Activated T-cell treated with anti-CD3 and anti-CD28 coated beads for 48 hours (primary cell): ENCODE measurements at regions not wholly inside any gene's neighbourhood (a gene's known extent, or its start where the extent isn't known, plus 50 kb on each side); places are given as distances from the start of the nearest gene placed in this dataset.
"Not testable (repeated sequence)": the region's sequence is repeated elsewhere in the genome, so short reads cannot be mapped to it uniquely, and the experiment has no call there.

Experiments used
- DNase-seq: peaks from one replicate; pipeline ENCODE4 v3.0.0-alpha.2; 2020; ENCODE audit warnings: low read depth

DNA sequence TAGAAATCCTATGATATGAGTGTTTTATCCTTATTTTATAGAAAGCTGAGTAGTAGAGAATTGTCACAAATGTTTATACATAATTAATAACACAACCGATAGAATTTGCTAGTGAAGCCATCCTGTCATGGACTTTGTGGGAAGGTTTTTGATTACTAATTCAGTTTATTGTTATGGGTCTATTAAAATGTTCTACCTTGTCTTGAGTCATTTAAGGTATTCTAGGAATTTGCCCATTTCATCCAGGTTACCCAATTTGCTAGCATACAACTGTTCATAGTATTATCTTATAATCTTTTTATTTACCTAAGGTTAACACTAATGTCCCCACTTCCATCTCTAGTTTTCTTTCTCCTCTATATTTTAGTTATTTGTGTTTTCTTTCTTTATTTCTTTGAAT lies 553.1 kb upstream of the ATXN7L3B start:
- DNase-seq, result no peak

DNA sequence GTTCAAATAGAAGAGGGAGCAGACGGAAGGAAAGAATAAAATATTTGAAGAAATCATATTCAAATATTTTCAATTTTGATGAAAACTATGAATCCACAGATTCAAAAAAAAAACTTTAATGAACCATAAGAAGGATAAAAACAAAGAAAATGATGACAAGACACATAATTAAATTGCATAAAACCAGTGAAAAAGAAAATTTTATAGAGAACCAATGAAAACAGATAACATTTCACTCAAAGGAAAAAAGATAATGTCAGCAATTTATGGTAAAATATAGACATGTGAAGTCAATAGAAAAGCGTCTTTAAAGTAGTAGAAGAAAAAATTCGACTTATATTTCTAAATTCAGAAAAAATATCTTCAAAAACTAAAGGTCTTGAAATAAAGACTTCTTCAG lies 546.5 kb upstream of the ATXN7L3B start:
- DNase-seq, result no peak

DNA sequence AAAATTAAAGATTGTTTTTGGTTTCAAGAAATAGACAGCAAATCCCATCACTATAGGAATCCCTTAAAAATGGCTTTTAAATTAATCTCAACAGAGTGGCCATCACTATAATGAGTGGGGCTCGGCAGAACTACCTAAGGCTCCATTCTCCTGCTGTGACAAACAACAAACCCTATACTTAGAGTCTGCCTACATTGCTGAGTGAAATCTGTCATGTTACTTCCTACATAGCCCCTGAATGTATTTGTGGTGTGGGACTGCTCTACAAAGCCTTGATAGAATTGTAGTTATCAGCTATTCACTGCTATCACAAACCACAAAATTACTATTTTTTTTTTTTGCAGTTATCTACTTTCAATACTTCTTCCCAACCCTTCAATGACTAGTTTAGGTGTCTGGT lies 538.7 kb upstream of the ATXN7L3B start:
- no peak for DNase-seq

DNA sequence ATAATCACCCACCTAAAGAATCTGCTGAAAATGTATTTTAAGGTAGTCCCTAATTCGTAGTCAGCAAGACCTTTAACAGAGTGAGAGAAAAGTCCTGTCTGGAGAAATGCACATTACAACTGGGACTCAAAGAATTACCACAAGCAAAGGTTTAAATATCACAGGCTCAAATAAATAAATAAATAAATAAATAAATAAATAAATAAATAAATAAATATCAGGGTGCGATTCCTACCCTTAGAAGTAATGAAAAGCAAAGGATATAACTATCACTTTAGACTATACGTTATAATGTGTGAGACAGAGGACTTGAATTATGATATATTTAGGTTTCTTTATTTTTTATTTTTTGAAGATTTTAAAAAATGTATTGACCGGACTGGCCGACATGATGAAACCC lies 522.5 kb upstream of the ATXN7L3B start:
- DNase-seq, result no peak

DNA sequence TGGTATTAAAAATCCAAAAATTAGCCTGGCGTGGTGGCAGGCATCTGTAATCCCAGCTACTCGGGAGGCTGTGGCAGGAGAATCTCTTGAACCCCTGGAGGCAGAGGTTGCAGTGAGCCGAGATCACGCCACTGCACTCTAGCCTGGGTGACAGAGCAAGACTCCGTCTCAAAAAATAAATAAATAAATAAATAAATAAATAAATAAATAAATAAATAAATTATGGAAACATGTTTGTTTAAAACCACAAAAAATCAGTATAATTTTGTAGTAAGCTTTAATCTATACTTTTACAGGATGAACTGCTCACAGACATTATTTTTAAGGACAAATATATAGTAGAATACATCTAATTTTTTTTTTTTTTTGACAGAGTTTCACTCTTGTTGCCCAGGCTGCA lies 521.3 kb upstream of the ATXN7L3B start:
- DNase-seq, result not testable (repeated sequence)

DNA sequence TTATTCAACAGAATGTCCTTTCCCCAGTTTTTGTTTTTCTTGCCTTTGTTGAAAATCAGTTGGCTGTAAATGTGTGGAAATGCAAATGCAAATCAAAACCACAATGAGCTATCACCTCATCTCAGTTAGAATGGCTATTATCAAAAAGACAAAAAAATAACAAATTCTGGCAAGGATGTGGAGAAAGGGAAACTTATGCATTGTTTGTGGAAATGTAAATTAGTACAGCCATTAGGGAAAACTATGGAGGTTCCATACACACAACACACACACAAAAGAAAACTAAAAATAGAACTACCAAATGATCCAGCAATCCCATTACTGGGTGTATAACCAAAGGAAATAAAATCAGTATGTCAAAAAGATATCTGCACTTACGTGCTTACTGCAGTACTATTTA lies 518.8 kb upstream of the ATXN7L3B start:
- no peak for DNase-seq

DNA sequence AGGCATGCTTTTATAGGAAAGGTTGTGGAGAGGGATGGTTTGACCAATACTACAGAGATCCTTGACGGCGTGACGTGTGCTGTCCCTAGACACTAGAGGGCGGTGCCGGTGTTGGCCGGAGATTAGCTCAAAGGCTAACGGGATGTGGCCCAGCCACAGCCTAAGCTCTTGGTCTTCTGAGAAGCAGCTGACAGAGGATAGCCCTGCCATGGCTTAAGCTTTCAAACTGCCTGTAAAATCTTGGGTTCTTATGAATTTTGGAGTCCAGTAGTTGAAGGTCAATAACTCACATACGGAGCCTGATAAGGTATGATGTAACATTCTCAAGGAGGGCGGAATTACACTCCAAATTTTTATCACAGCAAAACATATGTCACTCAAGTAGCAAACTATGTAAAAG lies 515.7 kb upstream of the ATXN7L3B start:
- DNase-seq, result peak; percentile 3

DNA sequence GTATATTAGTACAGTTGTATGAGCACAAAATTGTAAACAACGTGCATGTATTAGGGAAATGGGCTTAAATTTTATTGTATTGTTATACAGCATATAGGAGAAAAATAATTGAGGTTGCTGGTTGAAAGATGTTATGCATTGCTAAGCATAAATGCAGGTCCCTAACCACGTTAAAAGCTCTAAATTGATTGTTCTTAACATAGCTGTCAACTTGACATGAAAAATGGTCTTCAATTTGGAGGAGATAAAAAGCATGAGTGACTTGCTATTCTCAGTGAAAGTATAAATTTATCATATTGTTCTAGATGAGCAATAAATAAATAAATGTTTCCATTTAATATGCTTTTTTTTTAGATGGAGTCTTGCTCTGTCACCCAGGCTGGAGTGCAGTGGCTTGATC lies 506.6 kb upstream of the ATXN7L3B start:
- no peak for DNase-seq

DNA sequence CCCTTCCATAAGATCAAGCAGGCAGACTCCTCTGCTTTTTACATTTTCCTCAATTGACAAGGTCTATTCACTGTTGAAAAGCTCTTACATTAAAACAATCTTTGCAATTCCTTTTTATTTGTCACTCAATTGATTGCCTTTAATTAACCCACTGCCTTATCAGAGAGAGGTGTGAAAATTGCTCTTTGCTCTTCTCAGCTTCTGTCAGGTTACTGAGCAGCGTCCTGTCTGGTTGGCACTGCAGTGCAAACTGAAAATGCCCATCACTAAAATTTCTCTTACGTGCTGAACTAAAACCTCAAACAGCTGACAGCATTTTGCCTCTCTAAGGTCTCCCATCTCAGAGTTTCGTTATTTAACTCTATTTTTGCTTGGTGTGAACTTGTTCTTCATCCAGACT lies 504.1 kb upstream of the ATXN7L3B start:
- DNase-seq, result no peak

DNA sequence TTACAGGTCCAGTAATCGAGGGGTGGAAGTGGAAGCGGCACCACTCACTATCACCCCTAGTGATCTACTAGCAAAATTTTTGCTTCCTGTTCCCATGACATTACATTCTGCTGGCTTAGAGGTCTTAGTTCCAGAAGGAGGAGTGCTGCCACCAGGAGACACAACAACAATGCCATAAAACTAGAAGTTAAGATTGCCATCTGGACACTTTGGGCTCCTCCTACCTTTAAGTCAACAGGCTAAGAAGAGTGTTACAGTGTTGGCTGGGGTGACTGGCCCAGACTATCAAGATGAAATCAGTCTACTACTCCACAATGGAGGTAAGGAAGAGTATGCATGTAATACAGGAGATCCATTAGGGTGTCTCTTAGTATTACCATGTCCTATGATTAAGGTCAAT lies 498.5 kb upstream of the ATXN7L3B start:
- not testable (repeated sequence) for DNase-seq

DNA sequence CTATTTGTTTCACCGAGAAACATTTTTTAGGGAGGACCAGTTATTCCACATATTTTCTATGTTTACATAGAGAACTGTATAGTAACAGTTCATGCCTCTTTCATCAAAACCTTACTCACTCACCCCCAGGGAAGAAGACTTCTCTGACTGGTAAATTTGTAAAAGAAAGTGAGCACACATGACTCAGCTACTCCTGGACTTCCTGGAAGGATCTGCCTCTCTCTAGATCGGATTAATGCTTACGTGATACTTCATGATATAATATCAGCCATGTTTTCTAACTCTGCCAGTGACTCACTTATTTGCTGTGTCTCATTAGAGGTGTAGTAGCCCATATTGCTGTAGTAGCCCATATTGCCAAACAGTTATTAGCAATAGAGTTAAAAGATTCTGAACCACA lies 494.3 kb upstream of the ATXN7L3B start:
- no peak for DNase-seq

DNA sequence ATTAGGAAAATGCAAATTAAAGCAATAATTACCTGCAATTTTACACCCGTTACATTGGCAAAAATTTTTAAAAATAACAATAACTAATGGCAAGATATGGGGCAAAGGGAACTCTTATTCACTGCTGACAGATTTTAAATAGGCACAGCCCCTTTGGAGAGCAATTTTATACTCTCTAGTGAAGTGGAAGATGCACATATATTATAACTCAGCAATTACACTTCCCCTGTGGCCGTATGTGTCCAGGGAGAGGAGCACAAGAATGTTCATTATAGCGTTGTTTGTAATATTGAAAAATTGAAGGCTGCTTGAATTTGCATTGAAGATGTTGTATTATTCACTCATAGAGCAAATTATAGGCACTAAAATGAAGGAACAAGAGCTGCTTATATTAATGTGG lies 488.3 kb upstream of the ATXN7L3B start:
- no peak for DNase-seq

DNA sequence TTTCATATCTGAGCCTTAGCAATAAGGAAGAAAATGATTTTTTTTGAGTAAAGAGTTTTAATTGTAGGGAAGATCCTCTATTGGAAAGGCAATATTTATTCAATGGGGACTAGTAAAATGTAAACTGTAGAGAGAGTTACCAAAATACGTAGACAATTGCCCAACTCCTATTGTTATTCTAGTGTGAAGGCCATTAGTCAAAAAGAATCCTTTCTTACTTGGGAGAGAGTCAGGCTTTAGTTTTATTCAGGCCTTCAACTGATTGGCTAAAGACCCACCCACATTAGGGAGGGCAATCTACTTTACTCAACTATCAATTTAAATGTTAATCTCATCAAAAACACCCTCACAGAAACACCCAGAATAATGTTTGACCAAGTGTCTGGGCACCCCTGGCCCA lies 485.8 kb upstream of the ATXN7L3B start:
- no peak for DNase-seq

DNA sequence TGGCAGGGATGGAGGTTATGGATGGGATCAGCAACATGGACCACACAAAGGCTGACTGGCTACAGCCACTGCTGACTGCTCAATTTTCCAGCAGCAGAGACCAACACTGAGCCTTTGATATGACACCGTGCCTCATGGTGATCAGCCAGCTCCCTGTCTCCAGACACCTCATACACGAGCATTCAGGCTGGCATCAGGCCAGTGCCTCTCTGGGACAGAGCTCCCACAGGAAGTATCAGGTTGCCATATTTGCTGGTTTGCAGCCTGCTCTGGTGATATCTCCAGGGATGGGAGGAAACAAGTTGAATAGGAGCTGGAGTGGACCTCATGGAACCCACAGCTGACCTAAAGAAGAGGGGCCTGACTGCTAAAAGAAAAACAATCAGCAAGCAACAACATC lies 471.2 kb upstream of the ATXN7L3B start:
- no peak for DNase-seq

DNA sequence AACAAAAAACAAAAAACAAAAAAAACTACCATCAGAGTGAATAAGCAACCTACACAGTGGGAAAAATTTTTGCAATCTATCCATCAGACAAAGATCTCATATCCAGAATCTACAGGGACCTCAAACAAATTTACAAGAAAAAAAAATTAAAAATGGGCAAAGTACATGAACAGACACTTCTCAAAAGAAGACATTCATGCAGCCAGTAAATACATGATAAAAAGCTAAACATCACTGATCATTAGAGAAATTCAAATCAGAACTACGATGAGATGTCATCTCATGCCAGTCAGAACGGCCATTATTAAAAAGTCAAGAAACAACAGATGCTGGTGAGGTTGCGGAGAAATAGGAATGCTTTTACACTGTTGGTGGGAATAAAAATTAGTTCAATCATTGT lies 466.5 kb upstream of the ATXN7L3B start:
- DNase-seq, result no peak

DNA sequence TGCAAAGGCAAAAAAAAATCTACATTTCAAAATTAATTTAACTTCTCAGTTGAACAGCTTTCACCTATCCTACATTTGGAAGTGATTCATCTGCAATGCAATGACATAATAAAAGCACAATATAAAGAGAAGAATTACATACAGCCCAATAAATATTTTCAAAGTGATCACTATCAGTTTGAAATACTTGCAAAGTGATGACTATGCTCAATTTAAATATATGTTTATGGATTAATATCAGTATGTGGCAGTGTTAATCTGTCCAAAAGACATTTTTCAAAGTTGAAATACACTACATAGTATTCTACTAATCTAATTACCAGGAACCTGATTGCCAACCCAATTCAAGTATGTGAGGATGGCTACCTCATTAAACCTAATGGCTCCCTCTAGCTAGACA lies 460.7 kb upstream of the ATXN7L3B start:
- no peak for DNase-seq

DNA sequence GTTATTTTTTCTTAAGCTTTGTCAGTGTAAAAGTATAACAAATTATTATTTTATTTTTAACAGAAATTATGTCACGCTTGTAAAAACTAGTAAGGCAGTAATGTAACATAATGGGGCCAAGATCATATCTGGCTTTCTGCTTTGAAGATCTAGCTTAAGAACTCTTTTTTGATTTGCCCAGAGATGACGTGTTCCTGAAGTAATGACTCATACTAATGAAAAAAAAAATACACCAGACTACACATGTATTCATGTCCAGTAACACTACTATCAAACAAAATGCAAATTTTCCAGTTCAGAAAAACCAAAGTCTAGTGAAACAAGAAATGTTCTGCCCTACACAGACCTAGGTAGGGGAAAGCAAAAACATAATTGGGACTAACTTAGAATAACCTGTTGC lies 432.2 kb upstream of the ATXN7L3B start:
- DNase-seq, result no peak

DNA sequence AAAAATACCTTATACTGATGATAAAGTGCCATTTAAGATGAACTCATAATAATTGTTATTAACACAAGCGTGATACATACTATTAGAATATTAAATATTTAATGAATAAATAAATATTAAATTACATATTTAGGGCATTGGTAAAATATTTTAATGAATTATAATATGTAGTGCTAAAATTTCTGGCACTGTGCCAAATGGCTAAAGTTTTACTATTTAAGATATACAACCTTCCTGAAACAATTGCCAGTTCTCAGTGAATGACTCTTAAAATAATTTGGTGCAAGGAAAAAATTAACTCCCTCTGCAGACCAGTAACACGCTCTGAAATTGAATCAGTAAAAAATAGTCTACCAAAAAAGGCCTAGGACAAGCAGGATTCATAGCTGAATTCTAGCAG lies 428.9 kb upstream of the ATXN7L3B start:
- DNase-seq, result no peak

DNA sequence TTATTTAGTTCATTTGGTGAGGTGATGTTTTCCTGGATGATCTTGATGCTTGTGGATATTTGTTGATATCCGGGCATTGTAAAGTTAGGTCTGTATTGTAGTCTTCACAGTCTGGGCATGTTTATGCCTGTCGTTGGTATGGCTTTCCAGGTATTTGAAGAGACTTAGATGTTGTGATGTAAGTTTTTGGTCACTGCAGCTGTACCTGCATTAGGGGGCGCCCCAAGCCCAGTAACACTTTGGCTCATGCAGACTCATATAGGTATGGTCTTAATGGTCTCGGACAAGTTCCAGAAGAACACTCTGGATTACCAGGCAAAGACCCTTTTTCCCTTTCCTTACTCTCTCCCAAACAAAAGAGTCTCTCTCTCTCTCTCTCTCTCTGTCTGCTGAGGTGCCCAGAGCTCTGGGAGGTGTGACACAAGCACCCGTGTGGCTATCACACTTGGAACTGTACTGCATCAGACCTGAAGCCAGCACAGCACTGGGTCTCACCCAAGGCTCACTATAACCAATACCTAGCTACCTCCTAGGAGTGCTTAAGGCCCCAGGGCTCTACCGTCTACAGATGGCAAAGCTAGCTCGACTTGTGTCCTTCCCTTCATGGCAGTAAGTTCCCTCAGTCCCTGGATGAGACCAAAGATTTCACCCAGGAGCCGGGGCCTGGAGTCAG lies 425.8 kb upstream of the ATXN7L3B start:
- DNase-seq, result no peak

DNA sequence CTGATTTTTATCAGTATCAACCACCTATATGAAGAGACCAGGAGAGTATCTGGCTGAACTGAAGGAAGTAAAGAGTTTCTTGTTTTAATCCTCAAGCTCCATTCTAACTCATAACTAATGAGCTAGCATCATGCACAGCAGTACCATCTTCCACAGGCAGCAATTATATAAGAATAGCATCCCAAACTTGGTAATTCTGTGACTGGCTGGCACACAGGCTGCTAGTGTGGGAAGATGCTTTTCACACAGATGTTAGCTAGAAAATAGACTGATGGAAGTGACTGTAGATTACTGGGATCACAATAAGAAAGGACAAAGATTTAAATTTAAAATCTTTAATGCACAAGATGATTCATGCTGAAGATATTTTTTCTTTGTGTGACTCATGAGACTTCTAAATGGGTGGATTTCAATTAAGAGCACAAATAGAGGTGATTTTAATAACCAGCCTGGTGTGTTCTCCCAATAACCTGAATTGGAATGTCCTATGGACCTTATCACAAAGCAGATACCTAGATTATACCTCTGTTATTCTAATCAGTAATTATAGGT lies 417.7 kb upstream of the ATXN7L3B start:
- DNase-seq, result no peak

DNA sequence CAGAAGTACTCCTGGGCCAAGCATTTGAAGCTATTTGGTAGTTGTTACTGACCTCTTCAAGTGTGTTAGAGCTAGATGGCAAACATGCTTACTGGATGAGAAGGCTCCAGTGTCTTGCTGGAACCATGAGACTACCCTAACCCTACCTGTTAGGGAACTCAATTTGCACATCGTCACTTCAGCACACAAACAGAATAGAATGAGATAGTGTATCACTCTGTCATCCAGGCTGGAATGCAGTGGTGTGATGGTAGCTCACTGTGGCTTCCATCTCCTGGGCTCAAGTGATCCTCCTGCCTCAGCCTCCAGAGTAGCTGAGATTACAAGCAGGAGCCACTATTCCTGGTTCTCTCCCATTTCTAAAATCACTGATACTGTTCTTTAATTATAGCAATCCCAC lies 417.0 kb upstream of the ATXN7L3B start:
- DNase-seq, result no peak

DNA sequence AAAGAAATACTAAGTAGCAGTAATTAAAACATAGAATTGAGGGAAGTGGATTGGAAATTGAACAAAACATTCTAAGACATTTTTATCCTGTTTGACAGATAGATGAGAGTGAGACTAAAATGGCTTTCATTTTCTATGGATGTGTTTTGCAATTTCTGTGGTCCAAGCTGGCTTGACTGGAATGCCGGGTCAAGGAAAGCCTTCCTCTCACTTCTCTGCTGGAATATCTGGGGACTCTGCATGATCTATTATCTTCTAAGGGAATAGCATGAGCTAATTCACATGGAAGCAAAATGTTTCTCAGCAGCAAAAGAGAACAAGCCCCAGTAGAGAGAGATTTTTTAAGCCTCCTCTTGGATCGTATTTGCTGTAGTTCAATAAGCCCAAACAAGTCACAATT lies 407.9 kb upstream of the ATXN7L3B start:
- DNase-seq, result no peak

DNA sequence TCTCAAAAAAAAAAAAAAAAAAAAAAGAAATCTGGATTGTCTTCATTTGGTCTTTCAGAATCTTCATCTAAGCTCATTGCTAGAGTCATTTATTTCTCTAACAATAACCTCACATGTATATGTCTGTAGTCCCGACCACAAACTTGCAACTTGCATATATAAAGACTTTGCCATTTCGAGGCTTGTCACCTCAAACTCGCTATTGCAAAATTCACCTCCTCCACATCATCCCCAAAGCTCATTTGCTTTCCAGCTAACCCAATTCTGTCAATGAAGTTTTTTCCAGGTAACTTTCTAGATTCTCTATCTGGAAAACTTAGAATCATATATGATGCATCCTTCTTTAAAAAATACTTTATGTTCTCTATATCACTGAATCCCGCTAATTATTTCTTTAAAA lies 393.2 kb upstream of the ATXN7L3B start:
- no peak for DNase-seq

DNA sequence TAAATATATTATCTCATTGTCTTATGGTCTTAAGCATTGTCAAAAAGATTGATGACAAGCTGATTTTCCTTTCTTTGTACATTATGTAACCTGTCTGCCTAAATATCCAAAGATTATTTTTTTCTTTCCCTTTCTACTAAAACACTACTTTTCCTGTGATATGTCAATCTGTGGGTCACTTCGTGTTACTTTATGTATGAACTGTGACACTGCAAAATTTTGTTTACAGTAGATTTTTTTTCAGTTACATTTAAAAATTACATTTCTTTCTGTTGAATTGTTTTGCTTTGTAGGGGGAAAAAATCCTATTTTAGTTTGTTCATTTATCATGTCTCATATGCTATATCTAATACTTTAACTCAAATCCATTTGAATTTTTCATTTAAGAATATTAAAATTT lies 392.3 kb upstream of the ATXN7L3B start:
- DNase-seq, result no peak

DNA sequence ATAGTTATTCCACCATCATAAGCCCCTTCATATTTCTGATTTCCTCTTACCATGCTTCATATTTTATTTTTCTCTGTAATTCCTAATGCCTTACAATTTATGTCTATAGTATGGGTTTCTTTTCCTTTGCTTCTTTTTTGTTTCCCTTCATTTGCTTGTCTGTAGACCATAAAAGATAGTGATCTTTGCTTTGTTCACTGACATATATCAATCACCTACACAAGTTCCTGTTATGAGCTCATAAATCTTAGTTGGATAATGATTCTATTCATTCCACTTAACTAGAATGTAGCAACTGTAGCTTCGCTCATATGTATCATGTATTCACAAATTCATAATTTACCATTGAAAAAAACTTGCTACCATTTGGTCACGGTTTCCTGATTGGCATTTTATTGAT lies 388.8 kb upstream of the ATXN7L3B start:
- no peak for DNase-seq
